ENCODE measurements at regions not wholly inside any gene's neighbourhood (a gene's known extent, or its start where the extent isn't known, plus 50 kb on each side); places are given as distances from the start of the nearest gene placed in this dataset.
A peak's percentile ranks its signal among the peaks of the same experiment; 100 is the strongest.

DNA sequence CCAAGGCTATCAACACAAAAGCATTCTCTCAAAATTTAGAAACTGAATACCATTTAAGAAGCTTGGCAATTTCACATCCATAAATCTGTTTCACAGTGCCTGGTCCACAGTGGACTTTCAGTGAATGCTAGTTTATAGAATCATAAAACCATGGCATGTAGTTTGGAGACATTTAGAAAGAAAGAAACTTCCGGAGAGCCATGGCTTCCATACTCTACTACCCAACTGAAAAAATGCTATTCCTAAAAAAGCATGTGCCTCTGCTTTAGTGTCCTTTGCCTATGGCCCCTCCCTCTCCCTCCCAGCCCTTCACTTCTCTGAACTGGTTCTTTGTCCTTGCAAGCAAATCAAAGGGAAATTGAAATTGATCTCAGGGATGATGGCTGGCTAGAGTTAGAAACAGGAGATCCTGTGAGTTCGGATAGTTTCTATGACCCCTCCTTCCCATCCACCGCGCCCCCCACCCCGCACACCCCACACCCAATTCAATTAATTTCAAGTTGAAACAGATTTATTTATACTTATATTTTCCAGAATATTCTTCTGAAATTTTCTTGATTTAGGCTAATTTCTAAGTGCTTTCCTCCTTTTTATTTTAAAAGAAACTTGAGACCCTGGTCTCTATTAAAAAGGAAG, 248.3 kb downstream of the TRIB2 start:
- WGBS (ENCODE audit: insufficient coverage), result 90% methylated on average over 3 of the region's 5 CpGs
- Histone ChIP-seq H3K4me3 (ENCODE audit: low read length) (no peak overlapping the region), H3K4me1 (ENCODE audit: control insufficient read depth, insufficient read depth, low read length) (peaks cover 6% of the 10 kb centered on the region), H3K36me3 (ENCODE audit: control insufficient read depth, insufficient read depth, low read length) (no peaks in the 10 kb centered on the region), H3K27me3 (ENCODE audit: control insufficient read depth, insufficient read depth, low read length) (no peaks in the 10 kb centered on the region), H3K27ac (ENCODE audit: low read length) (peak overlapping the region; percentile 43), H3K9me3 (ENCODE audit: control insufficient read depth, insufficient read depth, low read length) (no peaks in the 10 kb centered on the region)
- DNase-seq, result no peak
- Mint-ChIP-seq H3K27ac (peak overlapping the region; percentile 80 to 83), H3K27me3 (ENCODE audit: low read depth in 2 of 2) (no peaks in the 10 kb centered on the region), H3K9me3 (peaks cover under 1 to 2% of the 10 kb centered on the region in 2 donors), H3K36me3 (peaks cover 7% of the 10 kb centered on the region), H3K4me3 (peak overlapping the region; percentile 65), H3K4me1 (peaks cover 42 to 48% of the 10 kb centered on the region in 2 donors)
- TF ChIP-seq, protein P1, sequence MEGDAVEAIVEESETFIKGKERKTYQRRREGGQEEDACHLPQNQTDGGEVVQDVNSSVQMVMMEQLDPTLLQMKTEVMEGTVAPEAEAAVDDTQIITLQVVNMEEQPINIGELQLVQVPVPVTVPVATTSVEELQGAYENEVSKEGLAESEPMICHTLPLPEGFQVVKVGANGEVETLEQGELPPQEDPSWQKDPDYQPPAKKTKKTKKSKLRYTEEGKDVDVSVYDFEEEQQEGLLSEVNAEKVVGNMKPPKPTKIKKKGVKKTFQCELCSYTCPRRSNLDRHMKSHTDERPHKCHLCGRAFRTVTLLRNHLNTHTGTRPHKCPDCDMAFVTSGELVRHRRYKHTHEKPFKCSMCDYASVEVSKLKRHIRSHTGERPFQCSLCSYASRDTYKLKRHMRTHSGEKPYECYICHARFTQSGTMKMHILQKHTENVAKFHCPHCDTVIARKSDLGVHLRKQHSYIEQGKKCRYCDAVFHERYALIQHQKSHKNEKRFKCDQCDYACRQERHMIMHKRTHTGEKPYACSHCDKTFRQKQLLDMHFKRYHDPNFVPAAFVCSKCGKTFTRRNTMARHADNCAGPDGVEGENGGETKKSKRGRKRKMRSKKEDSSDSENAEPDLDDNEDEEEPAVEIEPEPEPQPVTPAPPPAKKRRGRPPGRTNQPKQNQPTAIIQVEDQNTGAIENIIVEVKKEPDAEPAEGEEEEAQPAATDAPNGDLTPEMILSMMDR (IDR thresholded peaks at IDR 0.05), result no peak
- no peak for ATAC-seq
- intact Hi-C loops (cut with micrococcal nuclease), result loop anchor here (2.0 to 5.0 kb wide), 2 partner anchors 256 to 1213 kb away; no protein-coding TSS in a partner anchor

DNA sequence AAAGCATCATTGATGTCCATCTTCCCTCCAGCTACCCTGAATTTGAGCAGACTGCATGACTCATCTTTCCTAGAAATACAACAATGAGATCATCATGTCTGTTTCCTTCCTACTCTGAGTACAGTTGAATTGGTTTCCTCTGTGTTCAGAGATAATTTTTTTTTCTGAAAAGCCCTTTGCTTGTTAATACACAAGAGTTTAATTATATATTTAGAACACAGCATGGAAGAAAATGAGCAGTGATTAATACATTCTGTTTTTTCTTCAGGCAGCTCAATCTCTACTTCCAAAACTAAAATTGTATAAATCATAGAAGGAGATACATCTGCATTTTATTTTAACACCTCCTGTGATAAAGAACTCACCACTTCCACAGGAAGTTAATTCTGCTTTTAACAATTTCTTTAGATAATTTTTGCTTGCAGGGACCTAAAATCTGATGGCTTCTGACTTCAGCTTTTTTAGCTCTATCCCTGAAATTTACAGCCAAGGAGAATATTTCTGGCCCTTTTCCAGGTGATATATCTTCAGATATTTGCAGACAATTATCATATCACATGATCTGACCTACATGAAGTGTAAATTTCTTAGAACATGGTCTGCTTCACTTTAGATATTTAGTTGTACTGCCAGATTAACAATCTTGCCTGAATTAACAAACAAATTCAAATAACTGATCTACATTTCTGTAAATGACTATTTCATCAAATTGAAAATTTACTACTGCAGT, 249.0 kb downstream of the TRIB2 start:
- H3K27ac ChIP-seq (ENCODE audit: low read length), result peak overlapping the region; percentile 43
- no peaks in the 10 kb centered on the region for H3K36me3 ChIP-seq (ENCODE audit: control insufficient read depth, insufficient read depth, low read length)
- H3K4me3 ChIP-seq (ENCODE audit: low read length), result no peak overlapping the region
- no peaks in the 10 kb centered on the region for H3K27me3 ChIP-seq (ENCODE audit: control insufficient read depth, insufficient read depth, low read length)
- Mint-ChIP-seq H3K9me3 (peaks cover 0 to 2% of the 10 kb centered on the region in 2 donors), H3K4me3 (peak overlapping the region; percentile 65), H3K27ac (peak overlapping the region; percentile 80 to 83), H3K27me3 (ENCODE audit: low read depth in 2 of 2) (no peaks in the 10 kb centered on the region), H3K4me1 (peaks cover 42 to 48% of the 10 kb centered on the region in 2 donors), H3K36me3 (peaks cover under 1% of the 10 kb centered on the region)
- intact Hi-C loops (cut with micrococcal nuclease), result loop anchor here (2.0 to 5.0 kb wide), 2 partner anchors 257 to 1213 kb away; no protein-coding TSS in a partner anchor
- DNase-seq, result peak in 1 of 2 donors; percentile 35
- TF ChIP-seq, protein P1 (IDR thresholded peaks at IDR 0.05), result no peak
- H3K4me1 ChIP-seq (ENCODE audit: control insufficient read depth, insufficient read depth, low read length), result peaks cover 6% of the 10 kb centered on the region
- H3K9me3 ChIP-seq (ENCODE audit: control insufficient read depth, insufficient read depth, low read length), result no peaks in the 10 kb centered on the region
- ATAC-seq, result peak; percentile 87 to 95 (median 90)

DNA sequence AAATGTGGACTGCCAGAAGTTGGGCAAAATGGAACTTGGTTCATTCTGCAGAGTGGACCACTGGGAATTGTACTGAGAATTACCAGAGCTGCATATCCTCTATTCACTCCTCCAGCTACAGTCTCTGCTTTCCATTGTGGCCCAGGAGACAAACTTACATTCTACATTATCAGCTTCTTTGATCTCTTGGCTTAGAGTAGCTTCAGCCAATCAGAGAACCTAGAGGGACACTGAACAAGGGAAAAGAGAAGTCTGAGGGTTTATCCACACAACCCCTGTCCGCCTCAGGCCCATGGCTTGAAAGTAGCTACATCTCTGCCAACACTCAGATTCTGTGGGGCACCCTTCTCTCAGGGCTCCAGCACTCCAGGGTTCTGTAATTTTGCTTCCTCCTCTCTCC, 251.1 kb downstream of the TRIB2 start:
- Mint-ChIP-seq H3K27ac (peak overlapping the region; percentile 19 to 60), H3K4me3 (no peak overlapping the region), H3K4me1 (peaks cover 35 to 48% of the 10 kb centered on the region in 2 donors), H3K9me3 (peaks cover 0 to 2% of the 10 kb centered on the region in 2 donors), H3K36me3 (no peaks in the 10 kb centered on the region), H3K27me3 (ENCODE audit: low read depth in 2 of 2) (no peaks in the 10 kb centered on the region)
- Histone ChIP-seq H3K36me3 (ENCODE audit: control insufficient read depth, insufficient read depth, low read length) (no peaks in the 10 kb centered on the region), H3K27me3 (ENCODE audit: control insufficient read depth, insufficient read depth, low read length) (no peaks in the 10 kb centered on the region), H3K9me3 (ENCODE audit: control insufficient read depth, insufficient read depth, low read length) (no peaks in the 10 kb centered on the region), H3K27ac (ENCODE audit: low read length) (no peak overlapping the region), H3K4me1 (ENCODE audit: control insufficient read depth, insufficient read depth, low read length) (peaks cover 6% of the 10 kb centered on the region), H3K4me3 (ENCODE audit: low read length) (no peak overlapping the region)
- WGBS (ENCODE audit: insufficient coverage), result 100% methylated on average over 1 of the region's 1 CpG
- intact Hi-C loops (cut with micrococcal nuclease), result loop anchor here (5.0 kb wide), 1 partner anchor 1216 kb away; no protein-coding TSS in a partner anchor
- no peak for ATAC-seq
- DNase-seq, result no peak
- TF ChIP-seq, protein P1 (IDR thresholded peaks at IDR 0.05), result no peak

All from natural killer cell (primary cell).